ENCODE measurements at regions not wholly inside any gene's neighbourhood (a gene's known extent, or its start where the extent isn't known, plus 50 kb on each side); places are given as distances from the start of the nearest gene placed in this dataset.

GRCh38 chr17:51463353-51463752 is 203.0 kb downstream of the UTP18 start:
- TF ChIP-seq CTCF (tag by site-specific recombination; IDR thresholded peaks at IDR 0.05), result no peak
- TF ChIP-seq ZNF629 (tag by site-specific recombination; IDR thresholded peaks at IDR 0.05), result no peak
- no peak for TF ChIP-seq ZNF324 (tag by site-specific recombination; IDR thresholded peaks at IDR 0.05)
- TF ChIP-seq ZNF146 (tag by site-specific recombination; IDR thresholded peaks at IDR 0.05), result no peak
